Left forelimb (tissue), 1 donor: ENCODE measurements at regions not wholly inside any gene's neighbourhood (a gene's known extent, or its start where the extent isn't known, plus 50 kb on each side); places are given as distances from the start of the nearest gene placed in this dataset.

Source experiments
- DNase-seq: peaks from one replicate; pipeline ENCODE4 v3.0.0-alpha.2; 2018; ENCODE audit warnings: low spot score

- no peak for DNase-seq
These were observed 713.8 kb upstream of the FANCL start for GRCh38 chr2:58954880-58955385.

- DNase-seq, result no peak
These were observed 710.6 kb upstream of the FANCL start for GRCh38 chr2:58951722-58952121.

- no peak for DNase-seq
These were observed 709.8 kb upstream of the FANCL start for GRCh38 chr2:58950795-58951462.

GRCh38 chr2:58939388-58939787, 698.3 kb upstream of the FANCL start:
- no peak for DNase-seq

- no peak for DNase-seq
These were observed 697.9 kb upstream of the FANCL start for GRCh38 chr2:58938988-58939387.

- DNase-seq, result no peak
These were observed 691.7 kb upstream of the FANCL start for GRCh38 chr2:58932801-58933200.

GRCh38 chr2:58930537-58930936, 689.4 kb upstream of the FANCL start:
- DNase-seq, result no peak

GRCh38 chr2:58928973-58929372, 687.8 kb upstream of the FANCL start:
- no peak for DNase-seq

- DNase-seq, result no peak
These were observed 687.3 kb upstream of the FANCL start for GRCh38 chr2:58928391-58928790.

- no peak for DNase-seq
These were observed 685.0 kb upstream of the FANCL start for GRCh38 chr2:58926112-58926511.

GRCh38 chr2:58925676-58926081, 684.6 kb upstream of the FANCL start:
- no peak for DNase-seq

- no peak for DNase-seq
These were observed 682.7 kb upstream of the FANCL start for GRCh38 chr2:58923869-58924268.

GRCh38 chr2:58922245-58922644, 681.1 kb upstream of the FANCL start:
- no peak for DNase-seq

- no peak for DNase-seq
These were observed 680.6 kb upstream of the FANCL start for GRCh38 chr2:58921676-58922075.

GRCh38 chr2:58920001-58920400, 678.9 kb upstream of the FANCL start:
- no peak for DNase-seq

- no peak for DNase-seq
These were observed 678.2 kb upstream of the FANCL start for GRCh38 chr2:58919316-58919715.

- no peak for DNase-seq
These were observed 677.0 kb upstream of the FANCL start for GRCh38 chr2:58918141-58918540.

- no peak for DNase-seq
These were observed 676.5 kb upstream of the FANCL start for GRCh38 chr2:58917596-58917995.

- no peak for DNase-seq
These were observed 674.9 kb upstream of the FANCL start for GRCh38 chr2:58916063-58916462.

GRCh38 chr2:58914733-58915505, 673.8 kb upstream of the FANCL start:
- no peak for DNase-seq

GRCh38 chr2:58913082-58913726, 672.1 kb upstream of the FANCL start:
- no peak for DNase-seq

GRCh38 chr2:58911877-58912276, 670.8 kb upstream of the FANCL start:
- DNase-seq, result no peak
